ENCODE measurements at regions not wholly inside any gene's neighbourhood (a gene's known extent, or its start where the extent isn't known, plus 50 kb on each side); places are given as distances from the start of the nearest gene placed in this dataset.

DNA sequence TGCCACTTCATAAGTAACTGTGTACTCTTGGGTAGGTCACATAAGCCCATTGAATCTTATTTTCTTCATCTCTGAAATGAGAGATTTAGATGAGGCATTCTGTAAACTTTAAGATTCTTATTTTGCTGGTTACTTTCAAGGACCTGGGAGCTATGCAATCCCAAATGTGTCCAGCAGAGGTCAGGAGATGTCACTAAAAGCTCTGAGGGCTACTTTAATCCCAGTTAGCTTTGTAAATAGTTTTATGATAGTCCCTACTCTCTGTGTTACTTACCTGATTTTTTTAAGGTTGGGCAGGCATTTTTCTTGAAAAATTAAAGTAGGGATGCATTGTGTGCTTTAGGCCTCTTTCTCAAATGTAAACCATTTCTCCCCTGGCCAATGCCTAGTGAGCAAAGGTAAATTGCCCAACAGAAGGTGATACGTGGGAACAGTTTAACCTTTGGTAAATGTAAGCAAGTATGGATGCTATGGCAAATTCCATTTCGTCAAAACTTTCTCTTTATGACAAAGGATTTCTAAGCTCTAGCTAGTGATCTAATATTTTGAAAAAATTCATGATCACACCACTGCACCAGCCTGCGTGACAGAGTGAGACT lies 57.1 kb upstream of the WSB1 start:
- TF ChIP-seq, protein P1, sequence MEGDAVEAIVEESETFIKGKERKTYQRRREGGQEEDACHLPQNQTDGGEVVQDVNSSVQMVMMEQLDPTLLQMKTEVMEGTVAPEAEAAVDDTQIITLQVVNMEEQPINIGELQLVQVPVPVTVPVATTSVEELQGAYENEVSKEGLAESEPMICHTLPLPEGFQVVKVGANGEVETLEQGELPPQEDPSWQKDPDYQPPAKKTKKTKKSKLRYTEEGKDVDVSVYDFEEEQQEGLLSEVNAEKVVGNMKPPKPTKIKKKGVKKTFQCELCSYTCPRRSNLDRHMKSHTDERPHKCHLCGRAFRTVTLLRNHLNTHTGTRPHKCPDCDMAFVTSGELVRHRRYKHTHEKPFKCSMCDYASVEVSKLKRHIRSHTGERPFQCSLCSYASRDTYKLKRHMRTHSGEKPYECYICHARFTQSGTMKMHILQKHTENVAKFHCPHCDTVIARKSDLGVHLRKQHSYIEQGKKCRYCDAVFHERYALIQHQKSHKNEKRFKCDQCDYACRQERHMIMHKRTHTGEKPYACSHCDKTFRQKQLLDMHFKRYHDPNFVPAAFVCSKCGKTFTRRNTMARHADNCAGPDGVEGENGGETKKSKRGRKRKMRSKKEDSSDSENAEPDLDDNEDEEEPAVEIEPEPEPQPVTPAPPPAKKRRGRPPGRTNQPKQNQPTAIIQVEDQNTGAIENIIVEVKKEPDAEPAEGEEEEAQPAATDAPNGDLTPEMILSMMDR (IDR thresholded peaks at IDR 0.05): peak; percentile 71 to 95 (median 92)
- no peak for TF ChIP-seq POLR2AphosphoS5 (IDR thresholded peaks at IDR 0.05)

Measured in sigmoid colon (tissue), 4 donors.